Neuronal stem cell (in vitro differentiated cells): ENCODE measurements at regions not wholly inside any gene's neighbourhood (a gene's known extent, or its start where the extent isn't known, plus 50 kb on each side); places are given as distances from the start of the nearest gene placed in this dataset.

Experiments
- DNase-seq: peaks from one replicate; pipeline ENCODE4 v3.0.0-alpha.2; 2013; ENCODE audit warnings: low spot score
- H2AFZ ChIP-seq: one replicate; pipeline ENCODE4 v1.6.1; 2013; ENCODE audit warnings: mild to moderate bottlenecking, low read length, inconsistent platforms
- H2AK5ac ChIP-seq: 2 replicates; pipeline ENCODE4 v1.6.1; 2013; ENCODE audit warnings: low read depth, mild to moderate bottlenecking, inconsistent platforms, low read length, moderate library complexity, mixed read lengths
- H2BK120ac ChIP-seq: 2 replicates; pipeline ENCODE4 v1.6.1; 2013; ENCODE audit warnings: low read depth, mild to moderate bottlenecking, inconsistent platforms, low read length, moderate library complexity, mixed read lengths
- H2BK12ac ChIP-seq: one replicate; pipeline ENCODE4 v1.6.1; 2013; ENCODE audit warnings: low read length, inconsistent platforms
- H2BK15ac ChIP-seq: 2 replicates; pipeline ENCODE4 v1.6.1; 2013; ENCODE audit warnings: mild to moderate bottlenecking, low read length, inconsistent platforms, mixed read lengths
- H2BK5ac ChIP-seq: one replicate; pipeline ENCODE4 v1.6.1; 2013; ENCODE audit warnings: inconsistent platforms, mild to moderate bottlenecking, low read length, moderate library complexity
- H3K14ac ChIP-seq: one replicate; pipeline ENCODE4 v1.6.1; 2013; ENCODE audit warnings: low read length, inconsistent platforms
- H3K18ac ChIP-seq: 2 replicates; pipeline ENCODE4 v1.6.1; 2013; ENCODE audit warnings: low read length, inconsistent platforms
- H3K23ac ChIP-seq: 2 replicates; pipeline ENCODE4 v1.6.1; 2013; ENCODE audit warnings: low read depth, mild to moderate bottlenecking, mixed read lengths, low read length, inconsistent platforms; ENCODE audit not compliant: poor library complexity
- H3K27ac ChIP-seq: replicated peaks from 3 replicates; pipeline ENCODE4 v1.5.1; 2013; ENCODE audit warnings: low read length, inconsistent platforms
- H3K27me3 ChIP-seq, 3 experiments: 2 replicates each; pipeline ENCODE4 v1.6.1; 2013; ENCODE audit warnings: low read length in 3 of 3, mild to moderate bottlenecking in 2 of 3, inconsistent platforms in 1 of 3, low read depth in 1 of 3, mixed read lengths in 1 of 3, moderate library complexity in 1 of 3; ENCODE audit not compliant: control insufficient read depth in 3 of 3, insufficient read depth in 3 of 3
- H3K36me3 ChIP-seq, 2 donors: replicated peaks in 1 of 2; 2 replicates each; pipeline ENCODE4 v1.6.1; 2013; ENCODE audit warnings: low read length in 2 of 2; ENCODE audit not compliant: control insufficient read depth in 2 of 2, insufficient read depth in 2 of 2
- H3K4ac ChIP-seq: 2 replicates; pipeline ENCODE4 v1.6.1; 2013; ENCODE audit warnings: inconsistent platforms, mild to moderate bottlenecking, low read length, moderate library complexity
- H3K4me1 ChIP-seq, 2 donors: 1 replicate in 1 of 2; 2 replicates in 1 of 2; pipeline ENCODE4 v1.6.1; 2013; ENCODE audit warnings: low read length in 2 of 2, low read depth in 1 of 2; ENCODE audit not compliant: control insufficient read depth in 2 of 2, insufficient read depth in 1 of 2
- H3K4me2 ChIP-seq: one replicate; pipeline ENCODE4 v1.6.1; 2013; ENCODE audit warnings: mild to moderate bottlenecking, low read length, inconsistent platforms; ENCODE audit not compliant: insufficient read depth, poor library complexity, severe bottlenecking
- H3K4me3 ChIP-seq, 2 donors: 2 replicates each; pipeline ENCODE4 v1.5.1; 2013; ENCODE audit warnings: low read length in 2 of 2, mild to moderate bottlenecking in 2 of 2, inconsistent platforms in 1 of 2, moderate library complexity in 1 of 2
- H3K79me1 ChIP-seq: one replicate; pipeline ENCODE4 v1.6.1; 2013; ENCODE audit warnings: low read depth, mild to moderate bottlenecking, inconsistent platforms, low read length, moderate library complexity
- H3K9ac ChIP-seq: one replicate; pipeline ENCODE4 v1.6.1; 2013; ENCODE audit warnings: mild to moderate bottlenecking, low read depth, low read length, inconsistent platforms; ENCODE audit not compliant: poor library complexity
- H3K9me3 ChIP-seq, 2 donors: replicated peaks in 1 of 2; 2 replicates each; pipeline versions ENCODE3 to v1.6.1; 2013; ENCODE audit warnings: low read length in 2 of 2, mild to moderate bottlenecking in 2 of 2, inconsistent platforms in 1 of 2, low read depth in 1 of 2, mixed read lengths in 1 of 2, moderate library complexity in 1 of 2; ENCODE audit not compliant: control insufficient read depth in 2 of 2, insufficient read depth in 1 of 2
- H4K8ac ChIP-seq: one replicate; pipeline ENCODE4 v1.6.1; 2013; ENCODE audit warnings: low read depth, mild to moderate bottlenecking, inconsistent platforms, low read length, moderate library complexity
- H4K91ac ChIP-seq: one replicate; pipeline ENCODE4 v1.6.1; 2013; ENCODE audit warnings: low read length, low read depth, mild to moderate bottlenecking, inconsistent platforms; ENCODE audit not compliant: poor library complexity
- WGBS, 2 donors: extraction: QIAGEN DNeasy Blood & Tissue Kit; methylation state at CpG; one replicate each; pipeline ENCODE4 v1.1.7; 2013; ENCODE audit warnings: missing lambda C conversion rate in 2 of 2, mixed read lengths in 1 of 2; ENCODE audit not compliant: insufficient read length in 2 of 2, insufficient replicate concordance in 1 of 2; ENCODE audit errors: extremely low coverage in 2 of 2; 5-methylcytosine and 5-hydroxymethylcytosine counted together

DNA sequence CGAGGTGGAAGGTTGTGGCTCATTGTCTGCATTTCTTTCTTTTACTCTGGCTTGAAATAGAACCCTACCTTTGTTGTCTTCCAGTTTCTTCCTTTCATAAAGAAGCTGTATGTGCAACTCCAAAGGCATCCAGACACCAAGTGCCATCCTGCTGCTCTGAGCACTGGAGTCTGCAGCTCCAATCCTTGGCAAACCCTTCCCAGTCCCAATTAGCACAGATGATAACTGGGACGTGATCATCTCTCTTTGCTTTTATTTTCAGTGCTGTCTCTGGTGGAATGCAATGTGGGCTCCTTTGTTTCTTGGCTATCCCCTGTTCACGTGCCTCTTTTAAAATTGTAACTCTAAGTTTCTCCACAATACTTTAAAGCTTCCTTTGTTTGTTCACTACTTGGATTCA lies 140.9 kb downstream of the AQP9 start:
- no peaks in the 10 kb centered on the region for H3K27me3 ChIP-seq
- H2BK5ac ChIP-seq = no peak overlapping the region
- no peak overlapping the region for H3K14ac ChIP-seq
- H3K4ac ChIP-seq = no peak overlapping the region
- DNase-seq = no peak
- H3K4me3 ChIP-seq = no peak overlapping the region
- H2BK15ac ChIP-seq = no peak overlapping the region
- H2AK5ac ChIP-seq = no peak overlapping the region
- H2AFZ ChIP-seq = peak overlapping the region; percentile 23
- no peak overlapping the region for H2BK12ac ChIP-seq
- H3K23ac ChIP-seq = no peak overlapping the region
- no peak overlapping the region for H4K91ac ChIP-seq
- H2BK120ac ChIP-seq = no peak overlapping the region
- H3K4me2 ChIP-seq = no peak overlapping the region
- H3K79me1 ChIP-seq = no peaks in the 10 kb centered on the region
- no peaks in the 10 kb centered on the region for H3K36me3 ChIP-seq
- no peak overlapping the region for H4K8ac ChIP-seq
- no peak overlapping the region for H3K9ac ChIP-seq
- WGBS, 2 donors = no CpG with 5 or more reads among the region's 3 CpGs
- no peak overlapping the region for H3K18ac ChIP-seq
- H3K27ac ChIP-seq = no peak overlapping the region
- H3K9me3 ChIP-seq = peaks cover 0 to 2% of the 10 kb centered on the region in 2 donors
- peaks cover 10 to 21% of the 10 kb centered on the region in 2 donors for H3K4me1 ChIP-seq

DNA sequence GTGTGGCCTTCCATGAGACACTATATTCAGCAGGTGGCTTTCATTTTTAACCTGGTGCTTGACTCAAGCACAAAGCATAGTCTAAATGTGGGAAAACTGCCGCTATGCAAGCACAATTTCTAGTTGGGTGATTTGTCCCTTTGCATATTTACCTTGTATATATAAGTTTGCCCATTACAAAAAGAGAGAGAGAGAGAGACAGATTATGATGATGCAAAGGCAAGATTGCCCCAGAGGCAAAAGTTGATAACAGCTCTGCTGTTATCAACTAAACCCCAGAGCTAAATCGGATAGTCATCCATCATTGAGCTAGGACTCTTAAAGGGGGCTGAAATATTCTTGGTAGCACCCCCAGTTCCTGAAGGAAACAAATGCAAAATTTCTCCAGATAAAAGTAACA lies 141.5 kb downstream of the AQP9 start:
- no peak overlapping the region for H2AK5ac ChIP-seq
- no peaks in the 10 kb centered on the region for H3K27me3 ChIP-seq
- H3K27ac ChIP-seq = no peak overlapping the region
- no peak overlapping the region for H2BK5ac ChIP-seq
- no peak overlapping the region for H3K14ac ChIP-seq
- no peak overlapping the region for H4K8ac ChIP-seq
- H3K9me3 ChIP-seq = peaks cover 0 to 2% of the 10 kb centered on the region in 2 donors
- no peak overlapping the region for H2BK120ac ChIP-seq
- no peaks in the 10 kb centered on the region for H3K36me3 ChIP-seq
- peaks cover 10 to 21% of the 10 kb centered on the region in 2 donors for H3K4me1 ChIP-seq
- H3K18ac ChIP-seq = no peak overlapping the region
- H3K79me1 ChIP-seq = no peaks in the 10 kb centered on the region
- no peak overlapping the region for H3K4me2 ChIP-seq
- no peak overlapping the region for H3K23ac ChIP-seq
- H3K4ac ChIP-seq = no peak overlapping the region
- H2BK12ac ChIP-seq = no peak overlapping the region
- H3K9ac ChIP-seq = no peak overlapping the region
- no peak overlapping the region for H2BK15ac ChIP-seq
- no peak overlapping the region for H2AFZ ChIP-seq
- H3K4me3 ChIP-seq = no peak overlapping the region
- H4K91ac ChIP-seq = no peak overlapping the region
- no peak for DNase-seq
- WGBS, 2 donors = no CpG with 5 or more reads among the region's 2 CpGs

DNA sequence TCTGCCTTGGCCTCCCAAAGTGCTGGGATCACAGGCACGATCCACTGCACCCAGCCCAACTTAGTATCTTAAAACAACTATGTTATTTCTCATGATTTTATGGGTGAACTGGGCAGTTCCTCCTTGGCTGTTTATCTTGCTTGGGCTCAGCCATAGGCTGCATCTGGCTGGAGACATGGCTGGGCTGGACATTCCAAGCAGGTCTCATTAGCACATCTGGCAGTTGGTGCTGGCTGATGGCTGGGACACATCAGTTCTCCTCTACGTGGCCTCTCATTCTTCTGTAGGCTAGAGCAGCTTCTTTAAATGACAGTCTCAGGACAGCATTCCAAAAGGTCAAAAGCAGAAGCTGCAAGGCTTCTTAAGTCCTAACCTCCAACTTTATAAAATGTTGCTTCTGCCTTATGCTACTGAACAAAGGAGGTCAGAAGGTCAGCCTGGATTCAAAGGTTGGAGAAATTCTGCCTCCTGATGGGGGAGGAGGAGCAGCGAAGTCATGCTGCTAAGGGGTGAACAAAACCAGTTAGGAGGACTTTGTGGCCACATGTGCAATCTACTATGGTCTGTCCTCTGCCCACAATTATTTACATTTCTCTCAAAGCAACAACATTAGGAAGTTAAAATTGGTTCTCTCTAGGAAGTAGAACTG lies 144.0 kb downstream of the AQP9 start:
- H2BK12ac ChIP-seq = no peak overlapping the region
- H2BK5ac ChIP-seq = no peak overlapping the region
- H2BK15ac ChIP-seq = no peak overlapping the region
- H3K27ac ChIP-seq = peak overlapping the region; percentile 17
- H2AK5ac ChIP-seq = no peak overlapping the region
- H3K4me3 ChIP-seq = no peak overlapping the region
- H4K8ac ChIP-seq = no peak overlapping the region
- H3K18ac ChIP-seq = no peak overlapping the region
- no CpG with 5 or more reads among the region's 3 CpGs for WGBS, 2 donors
- H3K23ac ChIP-seq = no peak overlapping the region
- peaks cover 0 to 2% of the 10 kb centered on the region in 2 donors for H3K9me3 ChIP-seq
- peak overlapping the region; percentile 2 for H2AFZ ChIP-seq
- no peaks in the 10 kb centered on the region for H3K36me3 ChIP-seq
- H3K9ac ChIP-seq = no peak overlapping the region
- H3K4me2 ChIP-seq = no peak overlapping the region
- no peak for DNase-seq
- H3K4ac ChIP-seq = no peak overlapping the region
- no peak overlapping the region for H2BK120ac ChIP-seq
- peaks cover 10 to 21% of the 10 kb centered on the region in 2 donors for H3K4me1 ChIP-seq
- no peak overlapping the region for H4K91ac ChIP-seq
- no peak overlapping the region for H3K14ac ChIP-seq
- no peaks in the 10 kb centered on the region for H3K79me1 ChIP-seq
- no peaks in the 10 kb centered on the region for H3K27me3 ChIP-seq

DNA sequence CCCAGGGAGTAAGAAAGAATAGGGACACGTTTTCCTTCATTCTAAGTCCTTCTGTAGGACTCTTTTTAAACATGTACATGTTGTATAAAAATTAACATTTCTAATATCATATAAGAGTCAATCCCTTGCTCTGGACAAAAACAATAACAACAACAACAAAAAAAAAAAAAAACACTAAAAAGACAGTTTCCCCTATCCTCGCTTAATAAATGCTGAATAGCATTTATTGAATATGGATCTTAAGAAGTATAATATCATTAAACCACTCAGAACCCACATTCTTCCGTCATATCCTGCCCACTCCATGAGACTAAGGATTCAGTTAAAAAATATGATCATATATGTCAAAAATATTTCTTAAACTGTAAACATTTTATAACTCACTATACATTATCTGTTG lies 145.1 kb downstream of the AQP9 start:
- Histone ChIP-seq H3K18ac (no peak overlapping the region), H3K9ac (no peak overlapping the region), H2BK120ac (no peak overlapping the region), H2BK12ac (no peak overlapping the region), H2BK15ac (no peak overlapping the region), H3K4me2 (no peak overlapping the region), H3K79me1 (no peaks in the 10 kb centered on the region), H2AK5ac (no peak overlapping the region), H4K8ac (no peak overlapping the region), H3K27ac (no peak overlapping the region), H3K27me3 (no peaks in the 10 kb centered on the region), H3K23ac (no peak overlapping the region), H3K4me1 (peaks cover 10 to 19% of the 10 kb centered on the region in 2 donors), H3K9me3 (peaks cover 0 to 2% of the 10 kb centered on the region in 2 donors), H3K4me3 (no peak overlapping the region), H3K14ac (no peak overlapping the region), H2AFZ (no peak overlapping the region), H3K36me3 (no peaks in the 10 kb centered on the region), H2BK5ac (no peak overlapping the region), H4K91ac (no peak overlapping the region), H3K4ac (no peak overlapping the region)
- no CpG with 5 or more reads among the region's 3 CpGs for WGBS, 2 donors
- DNase-seq = no peak
